Activated T-helper 9 cell treated with anti-CD3 and anti-CD28 coated beads, Interleukin-2, amount 50 U/mL, for 16 hours (primary cell): ENCODE measurements at regions not wholly inside any gene's neighbourhood (a gene's known extent, or its start where the extent isn't known, plus 50 kb on each side); places are given as distances from the start of the nearest gene placed in this dataset.
"Not testable (repeated sequence)": the region's sequence is repeated elsewhere in the genome, so short reads cannot be mapped to it uniquely, and the experiment has no call there.

Experiments used
- DNase-seq: peaks from one replicate; pipeline ENCODE4 v3.0.0-alpha.2; 2020; ENCODE audit warnings: low read depth

- DNase-seq = no peak
Measured at GRCh38 chr16:48054881-48055601, 100.8 kb downstream of the ABCC12 start.

- no peak for DNase-seq
Measured at GRCh38 chr16:48053418-48053745, 102.4 kb downstream of the ABCC12 start.

- DNase-seq = no peak
Measured at GRCh38 chr16:48052731-48053417, 102.9 kb downstream of the ABCC12 start.

- no peak for DNase-seq
Measured at GRCh38 chr16:48050871-48051270, 104.9 kb downstream of the ABCC12 start.

GRCh38 chr16:48049847-48050246, 105.9 kb downstream of the ABCC12 start:
- DNase-seq = no peak

GRCh38 chr16:48047720-48048119, 108.1 kb downstream of the ABCC12 start:
- no peak for DNase-seq

- no peak for DNase-seq
Measured at GRCh38 chr16:48047241-48047640, 108.6 kb downstream of the ABCC12 start.

GRCh38 chr16:48044117-48044516, 111.7 kb downstream of the ABCC12 start:
- no peak for DNase-seq

GRCh38 chr16:48041981-48042421, 113.8 kb downstream of the ABCC12 start:
- no peak for DNase-seq

GRCh38 chr16:48035142-48035541, 120.7 kb downstream of the ABCC12 start:
- DNase-seq = no peak

- no peak for DNase-seq
Measured at GRCh38 chr16:48030926-48031325, 124.9 kb downstream of the ABCC12 start.

GRCh38 chr16:48029768-48030167, 126.0 kb downstream of the ABCC12 start:
- DNase-seq = no peak

GRCh38 chr16:48025359-48025758, 130.4 kb downstream of the ABCC12 start:
- DNase-seq = no peak

- no peak for DNase-seq
Measured at GRCh38 chr16:48024042-48024441, 131.8 kb downstream of the ABCC12 start.

GRCh38 chr16:48022496-48022895, 133.3 kb downstream of the ABCC12 start:
- DNase-seq = no peak

- DNase-seq = not testable (repeated sequence)
Measured at GRCh38 chr16:48020617-48021016, 135.2 kb downstream of the ABCC12 start.

- no peak for DNase-seq
Measured at GRCh38 chr16:48014349-48015135, 141.3 kb downstream of the ABCC12 start.

- no peak for DNase-seq
Measured at GRCh38 chr16:48013491-48013901, 142.3 kb downstream of the ABCC12 start.

GRCh38 chr16:48011878-48012658, 143.7 kb downstream of the ABCC12 start:
- DNase-seq = no peak

- no peak for DNase-seq
Measured at GRCh38 chr16:48011466-48011865, 144.3 kb downstream of the ABCC12 start.

GRCh38 chr16:48008011-48008525, 147.7 kb downstream of the ABCC12 start:
- no peak for DNase-seq

- DNase-seq = no peak
Measured at GRCh38 chr16:48004141-48004695, 151.6 kb downstream of the ABCC12 start.
